Liver (tissue), 8 donors: ENCODE measurements at regions not wholly inside any gene's neighbourhood (a gene's known extent, or its start where the extent isn't known, plus 50 kb on each side); places are given as distances from the start of the nearest gene placed in this dataset.
A peak's percentile ranks its signal among the peaks of the same experiment; 100 is the strongest.

Experiments used
- DNase-seq: peaks from one replicate; pipeline ENCODE4 v3.0.0-alpha.2; 2017; ENCODE audit warnings: low spot score
- H3K27ac ChIP-seq, 2 donors: one replicate each; pipeline ENCODE4 v1.7.0; 2013; ENCODE audit warnings: inconsistent platforms in 2 of 2, low read length in 2 of 2, control low read depth in 1 of 2, low read depth in 1 of 2, mild to moderate bottlenecking in 1 of 2
- H3K27me3 ChIP-seq, 4 donors: one replicate each; pipeline versions ENCODE4 v1.6.1 to v1.7.0; 2013; ENCODE audit warnings: low read length in 3 of 4, inconsistent platforms in 1 of 4, mild to moderate bottlenecking in 1 of 4, moderate library complexity in 1 of 4; ENCODE audit not compliant: control insufficient read depth in 4 of 4, insufficient read depth in 4 of 4
- H3K36me3 ChIP-seq, 4 donors: one replicate each; pipeline versions ENCODE4 v1.6.1 to v1.7.0; 2013; ENCODE audit warnings: low read length in 3 of 4, mild to moderate bottlenecking in 3 of 4, low read depth in 1 of 4, moderate library complexity in 1 of 4; ENCODE audit not compliant: control insufficient read depth in 4 of 4, insufficient read depth in 3 of 4
- H3K4me1 ChIP-seq, 4 donors: one replicate each; pipeline versions ENCODE4 v1.6.1 to v1.7.0; 2013; ENCODE audit warnings: low read length in 3 of 4, mild to moderate bottlenecking in 3 of 4, moderate library complexity in 1 of 4; ENCODE audit not compliant: control insufficient read depth in 4 of 4, insufficient read depth in 4 of 4
- H3K4me3 ChIP-seq, 3 donors: one replicate each; pipeline versions ENCODE4 v1.6.1 to v1.7.0; 2013; ENCODE audit warnings: low read length in 3 of 3, control low read depth in 1 of 3, low read depth in 1 of 3, mild to moderate bottlenecking in 1 of 3
- H3K9ac ChIP-seq, 2 donors: one replicate each; pipeline ENCODE4 v1.7.0; 2013; ENCODE audit warnings: low read length in 2 of 2, mild to moderate bottlenecking in 2 of 2, moderate library complexity in 2 of 2, control low read depth in 1 of 2, low read depth in 1 of 2
- H3K9me3 ChIP-seq, 4 donors: one replicate each; pipeline versions ENCODE4 v1.6.1 to v1.7.0; 2013; ENCODE audit warnings: low read length in 3 of 4; ENCODE audit not compliant: control insufficient read depth in 4 of 4
- EGR1 ChIP-seq, 2 donors: IDR thresholded peaks; 2 replicates each; pipeline ENCODE4 v1.6.1; 2016 to 2018; ENCODE audit warnings: antibody characterized with exemption in 2 of 2, low read depth in 2 of 2
- FOXA1 ChIP-seq: IDR thresholded peaks from 2 replicates; pipeline ENCODE4 v1.6.1; 2016; ENCODE audit warnings: antibody characterized with exemption
- FOXA2 ChIP-seq: IDR thresholded peaks from 2 replicates; pipeline ENCODE4 v1.6.1; 2016; ENCODE audit warnings: antibody characterized with exemption
- GABPA ChIP-seq, 2 donors: IDR thresholded peaks in 1 of 2; conservative IDR thresholded peaks in 1 of 2; 2 replicates each; pipeline ENCODE4 v1.6.1; 2016; ENCODE audit warnings: antibody characterized with exemption in 2 of 2, mild to moderate bottlenecking in 1 of 2, moderate library complexity in 1 of 2
- HNF4A ChIP-seq, 2 donors: conservative IDR thresholded peaks; 2 replicates each; pipeline ENCODE4 v1.6.1; 2016; ENCODE audit warnings: antibody characterized with exemption in 2 of 2, mild to moderate bottlenecking in 2 of 2
- HNF4G ChIP-seq: IDR thresholded peaks from 2 replicates; pipeline ENCODE4 v1.6.1; 2016; ENCODE audit warnings: antibody characterized with exemption
- JUND ChIP-seq, 2 donors: IDR thresholded peaks; 2 replicates each; pipeline ENCODE4 v1.6.1; 2016; ENCODE audit warnings: antibody characterized with exemption in 2 of 2
- NR2F2 ChIP-seq: IDR thresholded peaks from 2 replicates; pipeline ENCODE4 v1.6.1; 2016; ENCODE audit warnings: antibody characterized with exemption
- SP1 ChIP-seq: IDR thresholded peaks from 2 replicates; pipeline ENCODE4 v1.6.1; 2018; ENCODE audit warnings: antibody characterized with exemption, mild to moderate bottlenecking
- TAF1 ChIP-seq: conservative IDR thresholded peaks from 2 replicates; pipeline ENCODE4 v1.6.1; 2016; ENCODE audit warnings: antibody characterized with exemption, mild to moderate bottlenecking
- YY1 ChIP-seq: IDR thresholded peaks from 2 replicates; pipeline ENCODE4 v1.6.1; 2016; ENCODE audit warnings: antibody characterized with exemption, mild to moderate bottlenecking
- WGBS: extraction: QIAGEN DNeasy Blood & Tissue Kit; methylation state at CpG from one replicate; pipeline ENCODE4 v1.1.7; 2013; 5-methylcytosine and 5-hydroxymethylcytosine counted together
- TF ChIP-seq, protein P1 (sequence below): IDR thresholded peaks from 2 replicates; pipeline ENCODE4 v1.6.1; 2016; ENCODE audit warnings: antibody characterized with exemption
- TF ChIP-seq, protein P2 (sequence below): fragments of 150-350 bp; IDR thresholded peaks from 2 replicates; pipeline ENCODE4 v1.5.1; 2017; ENCODE audit warnings: improper control_type of control experiment, low read depth, low read length; ENCODE audit not compliant: missing input control
- TF ChIP-seq, protein P3 (sequence below): IDR thresholded peaks from 2 replicates; pipeline ENCODE4 v1.6.1; 2016; ENCODE audit warnings: antibody characterized with exemption, mild to moderate bottlenecking
- TF ChIP-seq, protein P4 (sequence below): IDR thresholded peaks from 2 replicates; pipeline ENCODE4 v1.6.1; 2016; ENCODE audit warnings: antibody characterized with exemption
- TF ChIP-seq, protein P5 (sequence below): IDR thresholded peaks from 2 replicates; pipeline ENCODE4 v1.6.1; 2016; ENCODE audit warnings: antibody characterized with exemption
- donor health status: healthy.
- donor health status: healthy.
- donor health status: healthy.
- donor health status: healthy.
- donor health status: healthy.

DNA sequence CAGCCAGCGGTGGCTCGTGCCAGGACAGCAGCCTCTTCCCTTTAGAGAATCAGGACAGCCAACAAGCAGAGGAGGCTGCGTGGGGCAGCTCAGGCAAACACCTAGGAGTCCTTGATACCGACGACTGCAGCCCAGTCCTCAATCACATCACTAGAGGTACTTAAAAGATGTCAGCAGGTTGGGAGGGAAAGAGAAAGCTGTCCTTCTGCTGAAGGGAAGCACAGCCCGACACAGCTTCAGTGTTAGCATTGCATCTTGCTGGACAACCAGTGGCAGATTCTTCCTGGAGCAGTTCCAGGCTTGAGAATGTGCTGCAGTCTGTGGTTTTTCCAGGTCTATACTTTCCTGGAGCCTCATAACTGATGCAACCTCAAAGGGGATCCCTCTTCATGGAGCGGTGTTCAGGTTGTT, 230.5 kb downstream of the SYK start:
- Histone ChIP-seq H3K4me3 (no peak overlapping the region), H3K27ac (no peak overlapping the region), H3K36me3 (no peaks in the 10 kb centered on the region), H3K9ac (no peak overlapping the region), H3K9me3 (no peaks in the 10 kb centered on the region), H3K27me3 (no peaks in the 10 kb centered on the region), H3K4me1 (peaks cover 2 to 14% (median 4%) of the 10 kb centered on the region in 4 donors)
- no peak for TF ChIP-seq HNF4A (conservative IDR thresholded peaks at IDR 0.05)
- TF ChIP-seq, protein P1, sequence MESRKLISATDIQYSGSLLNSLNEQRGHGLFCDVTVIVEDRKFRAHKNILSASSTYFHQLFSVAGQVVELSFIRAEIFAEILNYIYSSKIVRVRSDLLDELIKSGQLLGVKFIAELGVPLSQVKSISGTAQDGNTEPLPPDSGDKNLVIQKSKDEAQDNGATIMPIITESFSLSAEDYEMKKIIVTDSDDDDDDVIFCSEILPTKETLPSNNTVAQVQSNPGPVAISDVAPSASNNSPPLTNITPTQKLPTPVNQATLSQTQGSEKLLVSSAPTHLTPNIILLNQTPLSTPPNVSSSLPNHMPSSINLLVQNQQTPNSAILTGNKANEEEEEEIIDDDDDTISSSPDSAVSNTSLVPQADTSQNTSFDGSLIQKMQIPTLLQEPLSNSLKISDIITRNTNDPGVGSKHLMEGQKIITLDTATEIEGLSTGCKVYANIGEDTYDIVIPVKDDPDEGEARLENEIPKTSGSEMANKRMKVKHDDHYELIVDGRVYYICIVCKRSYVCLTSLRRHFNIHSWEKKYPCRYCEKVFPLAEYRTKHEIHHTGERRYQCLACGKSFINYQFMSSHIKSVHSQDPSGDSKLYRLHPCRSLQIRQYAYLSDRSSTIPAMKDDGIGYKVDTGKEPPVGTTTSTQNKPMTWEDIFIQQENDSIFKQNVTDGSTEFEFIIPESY: no peak
- no peak for TF ChIP-seq EGR1 (IDR thresholded peaks at IDR 0.05; ENCODE audit: low read depth in 2 of 2)
- TF ChIP-seq SP1: no peak
- TF ChIP-seq FOXA2: no peak
- TF ChIP-seq, protein P2, sequence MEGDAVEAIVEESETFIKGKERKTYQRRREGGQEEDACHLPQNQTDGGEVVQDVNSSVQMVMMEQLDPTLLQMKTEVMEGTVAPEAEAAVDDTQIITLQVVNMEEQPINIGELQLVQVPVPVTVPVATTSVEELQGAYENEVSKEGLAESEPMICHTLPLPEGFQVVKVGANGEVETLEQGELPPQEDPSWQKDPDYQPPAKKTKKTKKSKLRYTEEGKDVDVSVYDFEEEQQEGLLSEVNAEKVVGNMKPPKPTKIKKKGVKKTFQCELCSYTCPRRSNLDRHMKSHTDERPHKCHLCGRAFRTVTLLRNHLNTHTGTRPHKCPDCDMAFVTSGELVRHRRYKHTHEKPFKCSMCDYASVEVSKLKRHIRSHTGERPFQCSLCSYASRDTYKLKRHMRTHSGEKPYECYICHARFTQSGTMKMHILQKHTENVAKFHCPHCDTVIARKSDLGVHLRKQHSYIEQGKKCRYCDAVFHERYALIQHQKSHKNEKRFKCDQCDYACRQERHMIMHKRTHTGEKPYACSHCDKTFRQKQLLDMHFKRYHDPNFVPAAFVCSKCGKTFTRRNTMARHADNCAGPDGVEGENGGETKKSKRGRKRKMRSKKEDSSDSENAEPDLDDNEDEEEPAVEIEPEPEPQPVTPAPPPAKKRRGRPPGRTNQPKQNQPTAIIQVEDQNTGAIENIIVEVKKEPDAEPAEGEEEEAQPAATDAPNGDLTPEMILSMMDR: no peak
- TF ChIP-seq, protein P3, sequence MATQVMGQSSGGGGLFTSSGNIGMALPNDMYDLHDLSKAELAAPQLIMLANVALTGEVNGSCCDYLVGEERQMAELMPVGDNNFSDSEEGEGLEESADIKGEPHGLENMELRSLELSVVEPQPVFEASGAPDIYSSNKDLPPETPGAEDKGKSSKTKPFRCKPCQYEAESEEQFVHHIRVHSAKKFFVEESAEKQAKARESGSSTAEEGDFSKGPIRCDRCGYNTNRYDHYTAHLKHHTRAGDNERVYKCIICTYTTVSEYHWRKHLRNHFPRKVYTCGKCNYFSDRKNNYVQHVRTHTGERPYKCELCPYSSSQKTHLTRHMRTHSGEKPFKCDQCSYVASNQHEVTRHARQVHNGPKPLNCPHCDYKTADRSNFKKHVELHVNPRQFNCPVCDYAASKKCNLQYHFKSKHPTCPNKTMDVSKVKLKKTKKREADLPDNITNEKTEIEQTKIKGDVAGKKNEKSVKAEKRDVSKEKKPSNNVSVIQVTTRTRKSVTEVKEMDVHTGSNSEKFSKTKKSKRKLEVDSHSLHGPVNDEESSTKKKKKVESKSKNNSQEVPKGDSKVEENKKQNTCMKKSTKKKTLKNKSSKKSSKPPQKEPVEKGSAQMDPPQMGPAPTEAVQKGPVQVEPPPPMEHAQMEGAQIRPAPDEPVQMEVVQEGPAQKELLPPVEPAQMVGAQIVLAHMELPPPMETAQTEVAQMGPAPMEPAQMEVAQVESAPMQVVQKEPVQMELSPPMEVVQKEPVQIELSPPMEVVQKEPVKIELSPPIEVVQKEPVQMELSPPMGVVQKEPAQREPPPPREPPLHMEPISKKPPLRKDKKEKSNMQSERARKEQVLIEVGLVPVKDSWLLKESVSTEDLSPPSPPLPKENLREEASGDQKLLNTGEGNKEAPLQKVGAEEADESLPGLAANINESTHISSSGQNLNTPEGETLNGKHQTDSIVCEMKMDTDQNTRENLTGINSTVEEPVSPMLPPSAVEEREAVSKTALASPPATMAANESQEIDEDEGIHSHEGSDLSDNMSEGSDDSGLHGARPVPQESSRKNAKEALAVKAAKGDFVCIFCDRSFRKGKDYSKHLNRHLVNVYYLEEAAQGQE: no peak
- WGBS: 86% methylated on average over 7 of the region's 7 CpGs
- no peak for DNase-seq

DNA sequence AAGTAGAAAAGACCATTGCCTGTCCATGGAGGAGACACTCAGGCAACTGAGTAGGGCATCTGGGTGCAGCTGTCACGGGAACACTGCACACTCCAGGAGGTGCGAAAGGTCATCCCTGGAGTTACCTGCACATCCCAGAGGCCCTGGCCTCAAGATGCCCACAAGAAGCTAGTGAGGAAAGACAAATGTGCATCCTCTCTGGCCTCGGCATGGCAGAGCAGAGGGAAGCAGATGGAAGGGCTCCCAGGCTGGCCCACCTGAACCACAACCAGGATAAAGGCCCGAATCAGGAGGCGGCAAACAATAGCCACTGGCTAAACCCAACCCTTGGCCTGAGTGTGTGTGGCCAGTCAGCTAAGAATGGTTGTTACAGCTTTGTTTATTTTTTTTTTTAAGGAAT, 231.7 kb downstream of the SYK start:
- no peak overlapping the region for H3K9ac ChIP-seq
- no peaks in the 10 kb centered on the region for H3K9me3 ChIP-seq
- H3K27me3 ChIP-seq: no peaks in the 10 kb centered on the region
- no peak overlapping the region for H3K27ac ChIP-seq
- 99% methylated on average over 5 of the region's 5 CpGs for WGBS
- no peak overlapping the region for H3K4me3 ChIP-seq
- H3K36me3 ChIP-seq: no peaks in the 10 kb centered on the region
- H3K4me1 ChIP-seq: peaks cover 8 to 22% (median 11%) of the 10 kb centered on the region in 4 donors
- peak; percentile 21 for DNase-seq
- TF ChIP-seq EGR1 (IDR thresholded peaks at IDR 0.05; ENCODE audit: low read depth in 2 of 2) (no peak), JUND (IDR thresholded peaks at IDR 0.05) (no peak), HNF4G (no peak), SP1 (no peak), GABPA (IDR thresholded peaks at IDR 0.05 in 1 of 2, conservative IDR thresholded peaks at IDR 0.05 in 1 of 2) (no peak), TAF1 (no peak), FOXA2 (no peak), FOXA1 (no peak), HNF4A (conservative IDR thresholded peaks at IDR 0.05) (no peak), NR2F2 (no peak), YY1 (no peak)
- TF ChIP-seq, protein P4, sequence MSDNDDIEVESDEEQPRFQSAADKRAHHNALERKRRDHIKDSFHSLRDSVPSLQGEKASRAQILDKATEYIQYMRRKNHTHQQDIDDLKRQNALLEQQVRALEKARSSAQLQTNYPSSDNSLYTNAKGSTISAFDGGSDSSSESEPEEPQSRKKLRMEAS: no peak
- TF ChIP-seq, protein P5, sequence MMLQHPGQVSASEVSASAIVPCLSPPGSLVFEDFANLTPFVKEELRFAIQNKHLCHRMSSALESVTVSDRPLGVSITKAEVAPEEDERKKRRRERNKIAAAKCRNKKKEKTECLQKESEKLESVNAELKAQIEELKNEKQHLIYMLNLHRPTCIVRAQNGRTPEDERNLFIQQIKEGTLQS: no peak
- TF ChIP-seq, protein P1: no peak
- TF ChIP-seq, protein P3: no peak
